HCT116 (cell line): ENCODE measurements at regions not wholly inside any gene's neighbourhood (a gene's known extent, or its start where the extent isn't known, plus 50 kb on each side); places are given as distances from the start of the nearest gene placed in this dataset.

ENCODE experiments used
- ATAC-seq: fragments of 200-7000 bp; cut with Tn5 transposase; 2 replicates; pipeline ENCODE4 v1.9.1; 2020; ENCODE audit warnings: mild to moderate bottlenecking, moderate library complexity
- BruUV-seq: library from RNA; stranded (reverse); fragments of 400-500 nt; replicated peaks from 2 replicates; lab custom pipeline; 2021; lab: Mats Ljungman, UMichigan
- CTCF ChIA-PET: fragments of 300-600 bp; sonication (Branson Sonifier 250); formaldehyde crosslinking; loops from one replicate; lab custom pipeline; 2021; ENCODE audit warnings: antibody characterized with exemption; lab: Charles Lee
- POLR2A ChIA-PET: fragments of 300-600, 350-600 bp; sonication (Branson Sonifier 250); formaldehyde crosslinking; loops from one replicate; lab custom pipeline; 2021; ENCODE audit warnings: antibody characterized with exemption; lab: Charles Lee
- RAD21 ChIA-PET, 2 experiments: fragments of 300-600 bp; sonication (Branson Sonifier 250); formaldehyde crosslinking; loops; one replicate each; lab custom pipeline; 2023; ENCODE audit warnings: low total read pairs in 2 of 2; ENCODE audit not compliant: uncharacterized antibody in 2 of 2, unreplicated experiment in 2 of 2, low non-redundant PET in 1 of 2; lab: Charles Lee
- DNase-seq: peaks from one replicate; pipeline ENCODE4 v3.0.0-alpha.2; 2010; ENCODE audit warnings: low read depth, low spot score
- H2AFZ ChIP-seq: fragments of 200-600 bp; shearing (Covaris generic), sonication (generic); 2 replicates; pipeline ENCODE4 v1.6.1; 2017; ENCODE audit warnings: low read depth, mixed run types, mixed read lengths, antibody characterized with exemption, low read length; ENCODE audit not compliant: poor library complexity, severe bottlenecking
- H3K27ac ChIP-seq: 2 replicates; pipeline ENCODE4 v1.5.1; 2012; ENCODE audit warnings: low read depth, low read length
- H3K27me3 ChIP-seq: fragments of 200-600 bp; sonication (generic); 2 replicates; pipeline ENCODE4 v1.6.1; 2016; ENCODE audit warnings: mixed run types, low read length, mixed read lengths; ENCODE audit not compliant: insufficient read depth
- H3K36me3 ChIP-seq, 2 experiments: fragments of 200-500 bp in 1 of 2; fragments of 200-600 bp in 1 of 2; sonication (Bioruptor generic) in 1 of 2; sonication (generic) in 1 of 2; 2 replicates each; pipeline versions ENCODE4 v1.5.1 to v1.6.1; 2014 to 2016; ENCODE audit warnings: low read length in 2 of 2, inconsistent platforms in 1 of 2, mixed read lengths in 1 of 2, mixed run types in 1 of 2; ENCODE audit not compliant: insufficient read depth in 2 of 2, control insufficient read depth in 1 of 2
- H3K4me1 ChIP-seq, 2 experiments: fragments of 200-600 bp in 1 of 2; sonication (generic) in 1 of 2; 2 replicates each; pipeline versions ENCODE4 v1.5.1 to v1.6.1; 2012 to 2017; ENCODE audit warnings: low read length in 2 of 2, inconsistent platforms in 1 of 2, mild to moderate bottlenecking in 1 of 2, mixed read lengths in 1 of 2, mixed run types in 1 of 2, moderate library complexity in 1 of 2; ENCODE audit not compliant: insufficient read depth in 2 of 2, control insufficient read depth in 1 of 2
- H3K4me2 ChIP-seq: fragments of 200-600 bp; sonication (generic); 2 replicates; pipeline ENCODE4 v1.6.1; 2017; ENCODE audit warnings: mixed run types, low read length, mixed read lengths
- H3K4me3 ChIP-seq, 2 experiments: fragments of 200-600 bp in 1 of 2; sonication (generic) in 1 of 2; replicated peaks in 1 of 2; 2 replicates each; pipeline ENCODE4 v1.5.1; 2011 to 2016; ENCODE audit warnings: low read length in 2 of 2, control low read depth in 1 of 2, low read depth in 1 of 2, mild to moderate bottlenecking in 1 of 2, mixed read lengths in 1 of 2, mixed run types in 1 of 2
- H3K79me2 ChIP-seq: fragments of 200-600 bp; sonication (generic); 2 replicates; pipeline ENCODE4 v1.6.1; 2017; ENCODE audit warnings: mild to moderate bottlenecking, mixed run types, low read length, moderate library complexity, mixed read lengths; ENCODE audit not compliant: insufficient read depth
- H3K9ac ChIP-seq: fragments of 200-600 bp; sonication (generic); 2 replicates; pipeline ENCODE4 v1.6.1; 2016; ENCODE audit warnings: low read length, mixed read lengths
- H3K9me2 ChIP-seq: fragments of 200-600 bp; sonication (generic), shearing (Covaris generic); 2 replicates; pipeline ENCODE4 v1.6.1; 2017; ENCODE audit warnings: mixed run types, mild to moderate bottlenecking, moderate library complexity; ENCODE audit not compliant: insufficient read depth
- H3K9me3 ChIP-seq, 2 experiments: fragments of 200-500 bp in 1 of 2; fragments of 200-600 bp in 1 of 2; sonication (Bioruptor generic) in 1 of 2; sonication (generic) in 1 of 2; 2 replicates each; pipeline ENCODE4 v1.6.1; 2014 to 2017; ENCODE audit warnings: low read length in 2 of 2, mixed read lengths in 2 of 2, inconsistent platforms in 1 of 2, low read depth in 1 of 2, mild to moderate bottlenecking in 1 of 2, mixed run types in 1 of 2, moderate library complexity in 1 of 2; ENCODE audit not compliant: control insufficient read depth in 1 of 2, insufficient read depth in 1 of 2
- H4K20me1 ChIP-seq: fragments of 200-600 bp; sonication (generic), shearing (Covaris generic); 2 replicates; pipeline ENCODE4 v1.6.1; 2017; ENCODE audit warnings: mixed run types, mild to moderate bottlenecking, moderate library complexity; ENCODE audit not compliant: insufficient read depth
- EZH2 ChIP-seq: fragments of 200-600 bp; sonication (generic); IDR thresholded peaks from 2 replicates; pipeline ENCODE4 v1.6.1; 2017; ENCODE audit warnings: antibody characterized with exemption, mixed run types
- EZH2phosphoT487 ChIP-seq: fragments of 200-600 bp; IDR thresholded peaks from 2 replicates; pipeline ENCODE4 v1.6.1; 2018; ENCODE audit warnings: antibody characterized with exemption, borderline replicate concordance
- JUND ChIP-seq: IDR thresholded peaks from 2 replicates; pipeline ENCODE4 v1.6.1; 2012
- RAD21 ChIP-seq: IDR thresholded peaks from 2 replicates; pipeline ENCODE4 v1.6.1; 2012; ENCODE audit warnings: low read depth, mild to moderate bottlenecking
- SIN3A ChIP-seq: IDR thresholded peaks from 2 replicates; pipeline ENCODE4 v1.6.1; 2012; ENCODE audit warnings: low read depth
- intact Hi-C: fragments of 100-400 bp; cut with micrococcal nuclease; formaldehyde crosslinking; loops from 2 replicates; pipeline ENCODE4 v1.10.0; 2022
- TF ChIP-seq, protein P1 (sequence below): IDR thresholded peaks from 2 replicates; pipeline ENCODE4 v1.6.1; 2011; ENCODE audit warnings: mild to moderate bottlenecking, low read length, moderate library complexity; ENCODE audit not compliant: insufficient replicate concordance; ENCODE audit errors: extremely low read depth
- TF ChIP-seq, protein P2 (sequence below): IDR thresholded peaks from 2 replicates; pipeline ENCODE4 v1.6.1; 2012
- TF ChIP-seq, protein P3 (sequence below): IDR thresholded peaks from 2 replicates; pipeline ENCODE4 v1.6.1; 2012; ENCODE audit warnings: low read depth
- TF ChIP-seq, protein P4 (sequence below), 3 experiments: fragments of 200-600 bp in 1 of 3; sonication (generic) in 1 of 3; IDR thresholded peaks in 2 of 3; conservative IDR thresholded peaks in 1 of 3; 2 replicates each; pipeline ENCODE4 v1.5.1; 2012 to 2017; ENCODE audit warnings: low read depth in 2 of 3, low read length in 2 of 3, antibody characterized with exemption in 1 of 3, borderline replicate concordance in 1 of 3, control low read depth in 1 of 3, mild to moderate bottlenecking in 1 of 3, mixed read lengths in 1 of 3, mixed run types in 1 of 3, moderate library complexity in 1 of 3; ENCODE audit not compliant: insufficient read depth in 1 of 3

DNA sequence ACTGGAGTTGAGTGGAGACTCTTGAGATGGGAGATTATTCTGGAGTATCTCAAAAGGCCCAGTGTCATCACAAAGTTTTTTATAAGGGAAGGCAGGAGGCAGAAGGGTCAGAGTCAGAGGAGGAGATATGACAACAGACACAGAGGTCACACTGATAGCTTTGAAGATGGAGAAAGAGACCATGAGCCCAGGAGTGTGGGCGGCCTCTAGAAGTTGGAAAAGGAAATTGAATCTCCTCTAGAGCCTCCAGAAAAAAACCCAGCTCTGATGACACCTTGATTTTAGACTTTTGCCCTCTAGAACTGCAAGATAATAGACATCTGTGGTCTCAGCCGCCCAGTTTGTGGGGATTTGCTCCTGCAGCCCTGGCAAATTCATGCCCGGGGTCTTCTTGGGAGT lies 64.8 kb upstream of the SPTLC1 start (continued):
- TF ChIP-seq, protein P1, sequence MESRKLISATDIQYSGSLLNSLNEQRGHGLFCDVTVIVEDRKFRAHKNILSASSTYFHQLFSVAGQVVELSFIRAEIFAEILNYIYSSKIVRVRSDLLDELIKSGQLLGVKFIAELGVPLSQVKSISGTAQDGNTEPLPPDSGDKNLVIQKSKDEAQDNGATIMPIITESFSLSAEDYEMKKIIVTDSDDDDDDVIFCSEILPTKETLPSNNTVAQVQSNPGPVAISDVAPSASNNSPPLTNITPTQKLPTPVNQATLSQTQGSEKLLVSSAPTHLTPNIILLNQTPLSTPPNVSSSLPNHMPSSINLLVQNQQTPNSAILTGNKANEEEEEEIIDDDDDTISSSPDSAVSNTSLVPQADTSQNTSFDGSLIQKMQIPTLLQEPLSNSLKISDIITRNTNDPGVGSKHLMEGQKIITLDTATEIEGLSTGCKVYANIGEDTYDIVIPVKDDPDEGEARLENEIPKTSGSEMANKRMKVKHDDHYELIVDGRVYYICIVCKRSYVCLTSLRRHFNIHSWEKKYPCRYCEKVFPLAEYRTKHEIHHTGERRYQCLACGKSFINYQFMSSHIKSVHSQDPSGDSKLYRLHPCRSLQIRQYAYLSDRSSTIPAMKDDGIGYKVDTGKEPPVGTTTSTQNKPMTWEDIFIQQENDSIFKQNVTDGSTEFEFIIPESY = no peak
- TF ChIP-seq, protein P2, sequence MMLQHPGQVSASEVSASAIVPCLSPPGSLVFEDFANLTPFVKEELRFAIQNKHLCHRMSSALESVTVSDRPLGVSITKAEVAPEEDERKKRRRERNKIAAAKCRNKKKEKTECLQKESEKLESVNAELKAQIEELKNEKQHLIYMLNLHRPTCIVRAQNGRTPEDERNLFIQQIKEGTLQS = no peak
- TF ChIP-seq, protein P3, sequence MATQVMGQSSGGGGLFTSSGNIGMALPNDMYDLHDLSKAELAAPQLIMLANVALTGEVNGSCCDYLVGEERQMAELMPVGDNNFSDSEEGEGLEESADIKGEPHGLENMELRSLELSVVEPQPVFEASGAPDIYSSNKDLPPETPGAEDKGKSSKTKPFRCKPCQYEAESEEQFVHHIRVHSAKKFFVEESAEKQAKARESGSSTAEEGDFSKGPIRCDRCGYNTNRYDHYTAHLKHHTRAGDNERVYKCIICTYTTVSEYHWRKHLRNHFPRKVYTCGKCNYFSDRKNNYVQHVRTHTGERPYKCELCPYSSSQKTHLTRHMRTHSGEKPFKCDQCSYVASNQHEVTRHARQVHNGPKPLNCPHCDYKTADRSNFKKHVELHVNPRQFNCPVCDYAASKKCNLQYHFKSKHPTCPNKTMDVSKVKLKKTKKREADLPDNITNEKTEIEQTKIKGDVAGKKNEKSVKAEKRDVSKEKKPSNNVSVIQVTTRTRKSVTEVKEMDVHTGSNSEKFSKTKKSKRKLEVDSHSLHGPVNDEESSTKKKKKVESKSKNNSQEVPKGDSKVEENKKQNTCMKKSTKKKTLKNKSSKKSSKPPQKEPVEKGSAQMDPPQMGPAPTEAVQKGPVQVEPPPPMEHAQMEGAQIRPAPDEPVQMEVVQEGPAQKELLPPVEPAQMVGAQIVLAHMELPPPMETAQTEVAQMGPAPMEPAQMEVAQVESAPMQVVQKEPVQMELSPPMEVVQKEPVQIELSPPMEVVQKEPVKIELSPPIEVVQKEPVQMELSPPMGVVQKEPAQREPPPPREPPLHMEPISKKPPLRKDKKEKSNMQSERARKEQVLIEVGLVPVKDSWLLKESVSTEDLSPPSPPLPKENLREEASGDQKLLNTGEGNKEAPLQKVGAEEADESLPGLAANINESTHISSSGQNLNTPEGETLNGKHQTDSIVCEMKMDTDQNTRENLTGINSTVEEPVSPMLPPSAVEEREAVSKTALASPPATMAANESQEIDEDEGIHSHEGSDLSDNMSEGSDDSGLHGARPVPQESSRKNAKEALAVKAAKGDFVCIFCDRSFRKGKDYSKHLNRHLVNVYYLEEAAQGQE = no peak
- TF ChIP-seq, all 23 proteins: peak for 0

DNA sequence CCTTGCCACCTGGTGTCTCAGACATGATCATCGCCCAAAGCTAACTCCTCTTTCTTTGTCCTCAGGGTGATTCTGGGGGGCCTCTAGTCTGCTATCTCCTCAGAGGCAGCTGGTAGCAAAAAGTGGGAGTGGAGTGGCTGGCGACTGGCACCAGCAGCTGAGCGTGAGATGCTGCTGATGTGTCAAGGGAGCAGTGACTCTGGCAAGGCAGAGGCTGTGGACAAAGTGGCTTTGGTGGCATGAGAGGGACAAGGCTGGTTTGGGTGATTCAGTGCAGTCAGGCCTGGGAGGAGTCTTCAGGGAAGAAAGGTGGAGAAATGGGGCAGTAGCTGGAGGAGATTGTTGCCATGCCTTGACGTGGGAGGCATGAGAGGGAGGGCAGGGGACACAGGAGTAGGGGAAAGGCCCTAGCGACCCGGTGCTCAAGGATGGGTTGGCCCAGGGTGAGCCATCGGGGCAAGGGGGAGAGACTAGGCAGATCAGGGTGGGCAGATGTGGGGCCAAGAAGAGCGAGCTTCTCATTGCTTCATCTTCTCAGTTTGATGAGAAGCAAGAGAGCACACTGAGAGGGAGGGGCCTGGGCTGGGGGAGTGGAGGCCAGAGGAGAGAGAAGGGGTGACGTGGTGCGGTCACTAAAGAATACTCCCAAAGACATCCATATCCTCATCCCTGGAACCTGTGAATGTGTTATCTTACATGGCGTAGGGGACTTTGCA lies 64.2 kb upstream of the SPTLC1 start:
- Histone ChIP-seq H3K9me2 (no peaks in the 10 kb centered on the region), H3K36me3 (no peaks in the 10 kb centered on the region), H3K79me2 (no peaks in the 10 kb centered on the region), H3K4me3 (no peak overlapping the region), H3K4me1 (peaks cover 0 to 4% of the 10 kb centered on the region in 2 experiments; a peak in 1 of 4 replicates), H3K9ac (no peak overlapping the region), H3K27ac (no peak overlapping the region), H3K27me3 (peaks cover 2% of the 10 kb centered on the region; the same call in 1 of the 2 replicates), H3K4me2 (no peak overlapping the region), H3K9me3 (no peaks in the 10 kb centered on the region; a peak in 1 of 4 replicates), H4K20me1 (no peaks in the 10 kb centered on the region), H2AFZ (no peak overlapping the region)
- RAD21 ChIA-PET = interaction anchor here in 1 of 2 experiments (0.6 kb wide), 1 partner anchor 226 kb away, joined by 3 read pairs; no protein-coding TSS in a partner anchor
- ATAC-seq (no peak), DNase-seq (no peak)
- intact Hi-C loops = no loop called here
- BruUV-seq = no TSS peak
- CTCF ChIA-PET = no interaction called here
- POLR2A ChIA-PET = no interaction called here
- TF ChIP-seq RAD21 (no peak), SIN3A (no peak), JUND (no peak), EZH2 (no peak), EZH2phosphoT487 (no peak)
- TF ChIP-seq, protein P3 = no peak
- TF ChIP-seq, protein P4, sequence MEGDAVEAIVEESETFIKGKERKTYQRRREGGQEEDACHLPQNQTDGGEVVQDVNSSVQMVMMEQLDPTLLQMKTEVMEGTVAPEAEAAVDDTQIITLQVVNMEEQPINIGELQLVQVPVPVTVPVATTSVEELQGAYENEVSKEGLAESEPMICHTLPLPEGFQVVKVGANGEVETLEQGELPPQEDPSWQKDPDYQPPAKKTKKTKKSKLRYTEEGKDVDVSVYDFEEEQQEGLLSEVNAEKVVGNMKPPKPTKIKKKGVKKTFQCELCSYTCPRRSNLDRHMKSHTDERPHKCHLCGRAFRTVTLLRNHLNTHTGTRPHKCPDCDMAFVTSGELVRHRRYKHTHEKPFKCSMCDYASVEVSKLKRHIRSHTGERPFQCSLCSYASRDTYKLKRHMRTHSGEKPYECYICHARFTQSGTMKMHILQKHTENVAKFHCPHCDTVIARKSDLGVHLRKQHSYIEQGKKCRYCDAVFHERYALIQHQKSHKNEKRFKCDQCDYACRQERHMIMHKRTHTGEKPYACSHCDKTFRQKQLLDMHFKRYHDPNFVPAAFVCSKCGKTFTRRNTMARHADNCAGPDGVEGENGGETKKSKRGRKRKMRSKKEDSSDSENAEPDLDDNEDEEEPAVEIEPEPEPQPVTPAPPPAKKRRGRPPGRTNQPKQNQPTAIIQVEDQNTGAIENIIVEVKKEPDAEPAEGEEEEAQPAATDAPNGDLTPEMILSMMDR (IDR thresholded peaks at IDR 0.05 in 2 of 3, conservative IDR thresholded peaks at IDR 0.05 in 1 of 3; ENCODE audit: borderline replicate concordance in 1 of 3, insufficient read depth in 1 of 3, low read depth in 2 of 3, low read length in 2 of 3) = no peak
- TF ChIP-seq, protein P2 = no peak
